HepG2 (cell line): ENCODE measurements at regions not wholly inside any gene's neighbourhood (a gene's known extent, or its start where the extent isn't known, plus 50 kb on each side); places are given as distances from the start of the nearest gene placed in this dataset.

Experiments used
- ATAC-seq: fragments of 200-7000 bp; cut with Tn5 transposase; 3 replicates; pipeline ENCODE4 v1.9.1; 2020; ENCODE audit warnings: mild to moderate bottlenecking, moderate library complexity
- BruUV-seq: library from RNA; stranded (reverse); fragments of 400-500 nt; replicated peaks from 2 replicates; lab custom pipeline; 2021; lab: Mats Ljungman, UMichigan
- CTCF ChIA-PET: fragments of 300-600 bp; formaldehyde crosslinking; extraction: SDS; loops from one replicate; lab custom pipeline; 2021; ENCODE audit warnings: low total read pairs, inconsistent platforms, low intra/inter-chr PET ratio; lab: Yijun Ruan, JAX
- POLR2A ChIA-PET: fragments of 350-600 bp; sonication (Branson Sonifier 250); formaldehyde crosslinking; loops from one replicate; lab custom pipeline; 2020; ENCODE audit warnings: antibody characterized with exemption, inconsistent platforms; lab: Yijun Ruan, JAX
- DNase-seq: peaks from one replicate; pipeline ENCODE4 v3.0.0-alpha.2; 2015; ENCODE audit warnings: low spot score
- FAIRE-seq: peaks from 3 replicates; lab custom pipeline; 2011; peaks lifted over from hg19 to GRCh38; lab: Jason Lieb, UNC
- H2AFZ ChIP-seq: one replicate; pipeline ENCODE4 v1.6.1; 2011; ENCODE audit warnings: low read length, inconsistent platforms
- H3K27ac ChIP-seq: fragments of 300-600 bp; 3 replicates; pipeline ENCODE4 v1.8.0; 2011; ENCODE audit warnings: mixed run types, mild to moderate bottlenecking, mixed read lengths, low read length, inconsistent platforms; ENCODE audit not compliant: insufficient read depth; ENCODE audit errors: extremely low read length
- H3K27me3 ChIP-seq, 2 experiments: fragments of 200-600 bp in 1 of 2; 2 replicates in 1 of 2; 3 replicates in 1 of 2; pipeline versions ENCODE4 v1.6.0 to v1.8.0; 2011; ENCODE audit warnings: low read length in 2 of 2, mild to moderate bottlenecking in 2 of 2, moderate library complexity in 2 of 2, inconsistent platforms in 1 of 2; ENCODE audit not compliant: insufficient read depth in 2 of 2, control insufficient read depth in 1 of 2
- H3K36me3 ChIP-seq, 2 experiments: fragments of 200-600 bp in 1 of 2; replicated peaks in 1 of 2; 2 replicates in 1 of 2; 3 replicates in 1 of 2; pipeline versions ENCODE4 v1.5.1 to v1.8.0; 2011; ENCODE audit warnings: low read length in 2 of 2, inconsistent platforms in 1 of 2; ENCODE audit not compliant: insufficient read depth in 2 of 2, control insufficient read depth in 1 of 2
- H3K4me1 ChIP-seq: 2 replicates; pipeline ENCODE4 v1.5.1; 2012; ENCODE audit warnings: low read length, inconsistent platforms; ENCODE audit not compliant: insufficient read depth
- H3K4me2 ChIP-seq: 2 replicates; pipeline ENCODE4 v1.6.0; 2011; ENCODE audit warnings: low read depth, low read length, inconsistent platforms
- H3K4me3 ChIP-seq, 3 experiments: fragments of 200-600 bp in 1 of 3; sonication (generic), shearing (Covaris generic) in 1 of 3; replicated peaks in 1 of 3; 2 replicates each; pipeline ENCODE4 v1.5.1; 2011 to 2016; ENCODE audit warnings: low read length in 3 of 3, inconsistent platforms in 2 of 3, low read depth in 2 of 3, mild to moderate bottlenecking in 2 of 3, control low read depth in 1 of 3, mixed read lengths in 1 of 3; ENCODE audit not compliant: insufficient read depth in 1 of 3
- H3K79me2 ChIP-seq: one replicate; pipeline ENCODE4 v1.6.1; 2011; ENCODE audit warnings: low read length, inconsistent platforms; ENCODE audit not compliant: insufficient read depth
- H3K9ac ChIP-seq: 2 replicates; pipeline ENCODE4 v1.6.0; 2011; ENCODE audit warnings: mild to moderate bottlenecking, low read depth, low read length, inconsistent platforms; ENCODE audit not compliant: insufficient read depth
- H3K9me3 ChIP-seq: 2 replicates; pipeline ENCODE4 v1.5.1; 2012; ENCODE audit warnings: mild to moderate bottlenecking, low read length
- H4K20me1 ChIP-seq: 2 replicates; pipeline ENCODE4 v1.6.0; 2011; ENCODE audit warnings: inconsistent platforms, mild to moderate bottlenecking, low read length, moderate library complexity; ENCODE audit not compliant: insufficient read depth
- DRAP1 ChIP-seq: IDR thresholded peaks from 2 replicates; pipeline ENCODE4 v1.6.1; 2016; ENCODE audit warnings: missing genetic modification reagents, missing compliant biosample characterization
- FOXK1 ChIP-seq: sonication (generic); formaldehyde crosslinking; IDR thresholded peaks from 2 replicates; pipeline ENCODE4 v1.4.0; 2020; ENCODE audit warnings: low read depth, missing genetic modification reagents, borderline replicate concordance
- HOXA3 ChIP-seq: sonication (generic); formaldehyde crosslinking; IDR thresholded peaks from 2 replicates; pipeline ENCODE4 v1.5.0; 2020; ENCODE audit warnings: missing genetic modification reagents
- KDM2A ChIP-seq: sonication (generic); formaldehyde crosslinking; IDR thresholded peaks from 2 replicates; pipeline ENCODE4 v1.4.0; 2020; ENCODE audit warnings: low read depth, missing genetic modification reagents, borderline replicate concordance
- MEF2D ChIP-seq: sonication (generic); formaldehyde crosslinking; IDR thresholded peaks from 2 replicates; pipeline ENCODE4 v1.5.1; 2020; ENCODE audit warnings: mild to moderate bottlenecking, missing genetic modification reagents
- MXI1 ChIP-seq: IDR thresholded peaks from 3 replicates; pipeline ENCODE4 v1.6.1; 2012; ENCODE audit warnings: low read depth, low read length, inconsistent platforms, borderline replicate concordance
- ZBTB20 ChIP-seq: sonication (generic); formaldehyde crosslinking; IDR thresholded peaks from 2 replicates; pipeline ENCODE4 v1.8.1; 2023; ENCODE audit warnings: missing genetic modification reagents, low read depth, mild to moderate bottlenecking, borderline replicate concordance
- ZBTB8A ChIP-seq: sonication (generic); formaldehyde crosslinking; IDR thresholded peaks from 2 replicates; pipeline ENCODE4 v1.4.0; 2020; ENCODE audit warnings: mild to moderate bottlenecking, low read depth, missing genetic modification reagents, borderline replicate concordance
- ZNF674 ChIP-seq: sonication (generic); formaldehyde crosslinking; IDR thresholded peaks from 2 replicates; pipeline ENCODE4 v1.5.0; 2020; ENCODE audit warnings: low read depth, mild to moderate bottlenecking, missing genetic modification reagents
- ZNF781 ChIP-seq: sonication (generic); formaldehyde crosslinking; IDR thresholded peaks from 2 replicates; pipeline ENCODE4 v1.5.1; 2020; ENCODE audit warnings: borderline replicate concordance, mild to moderate bottlenecking, missing genetic modification reagents; ENCODE audit errors: not compliant biosample characterization
- ZNF83 ChIP-seq: sonication (generic); formaldehyde crosslinking; IDR thresholded peaks from 2 replicates; pipeline ENCODE4 v1.4.0; 2020; ENCODE audit warnings: missing genetic modification reagents, mild to moderate bottlenecking, borderline replicate concordance
- WGBS: methylation state at CpG from one replicate; pipeline ENCODE4 v1.1.6; 2017; ENCODE audit warnings: low lambda C conversion rate; 5-methylcytosine and 5-hydroxymethylcytosine counted together
- in situ Hi-C: cut with HindIII; loops from 2 replicates; pipeline ENCODE4 v1.10.0; 2017; ENCODE audit warnings: low pct_unique_long_range_greater_than_20kb; ENCODE audit not compliant: extremely low pct_ligation_motif_present
- intact Hi-C: fragments of 100-400 bp; cut with micrococcal nuclease; formaldehyde crosslinking; loops from one replicate; pipeline ENCODE4 v1.10.0; 2022; ENCODE audit not compliant: unreplicated experiment

DNA sequence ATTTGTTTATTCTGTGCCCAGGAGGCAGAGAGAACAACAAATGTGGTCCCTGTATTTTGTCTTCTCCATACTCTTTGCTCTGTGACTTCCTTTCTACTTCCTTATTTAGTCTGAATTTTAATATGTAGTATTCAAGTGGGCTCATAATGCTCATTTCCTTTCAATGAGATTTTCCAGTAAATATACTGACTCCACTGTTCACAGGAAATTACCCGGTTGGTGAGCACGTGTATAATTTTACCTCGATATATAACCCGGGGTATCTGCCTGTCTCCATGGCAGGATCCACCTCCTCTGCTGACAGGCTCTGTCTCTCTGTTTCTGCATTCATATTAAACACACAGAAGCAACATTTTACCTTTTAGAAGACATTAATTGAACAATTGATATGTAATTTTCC is 166.0 kb downstream of the SLC38A4 start:
- Histone ChIP-seq H3K4me2 (no peak overlapping the region), H3K27me3 (no peaks in the 10 kb centered on the region), H3K4me3 (no peak overlapping the region), H3K36me3 (no peaks in the 10 kb centered on the region; a peak in 1 of 5 replicates), H3K9me3 (no peaks in the 10 kb centered on the region), H2AFZ (no peak overlapping the region), H3K4me1 (peaks cover 44% of the 10 kb centered on the region), H4K20me1 (no peaks in the 10 kb centered on the region), H3K79me2 (no peaks in the 10 kb centered on the region), H3K9ac (no peak overlapping the region), H3K27ac (no peak overlapping the region)
- FAIRE-seq (no peak), ATAC-seq (no peak), DNase-seq (no peak)
- ChIA-PET POLR2A (no interaction called here), CTCF (no interaction called here)
- no TSS peak for BruUV-seq
- 98% methylated on average over 4 of the region's 4 CpGs for WGBS
- TF ChIP-seq ZBTB8A (no peak), FOXK1 (CRISPR knock-in tag) (no peak), HOXA3 (no peak), ZNF781 (CRISPR knock-in tag) (no peak), ZNF83 (CRISPR knock-in tag) (no peak), DRAP1 (no peak), ZNF674 (CRISPR knock-in tag) (no peak), MXI1 (no peak), MEF2D (no peak), ZBTB20 (no peak), KDM2A (CRISPR knock-in tag) (no peak)
- intact Hi-C loops (loop anchor here (2.0 to 5.0 kb wide), 3 partner anchors 83 to 277 kb away; no protein-coding TSS in a partner anchor), in situ Hi-C loops (loop anchor here (5.0 to 10.0 kb wide), 2 partner anchors 135 to 288 kb away; partner anchors contain the start of gene SLC38A2)
